NCI-H1436 treated with DMSO at 0.1 percent for 48 hours (cell line): ENCODE measurements at regions not wholly inside any gene's neighbourhood (a gene's known extent, or its start where the extent isn't known, plus 50 kb on each side); places are given as distances from the start of the nearest gene placed in this dataset.

ENCODE experiments used
- DNase-seq: peaks from one replicate; lab custom pipeline; 2025; lab: John Stamatoyannopoulos, UW

GRCh38 chr14:27945512-27945911, 821.1 kb upstream of the FOXG1 start:
- no peak for DNase-seq

GRCh38 chr14:27958757-27959156, 807.8 kb upstream of the FOXG1 start:
- no peak for DNase-seq

GRCh38 chr14:27995691-27996090, 770.9 kb upstream of the FOXG1 start:
- peak; percentile 98 for DNase-seq

GRCh38 chr14:28001002-28001401, 765.6 kb upstream of the FOXG1 start:
- DNase-seq = no peak

GRCh38 chr14:28012629-28013415, 753.8 kb upstream of the FOXG1 start:
- no peak for DNase-seq

DNA sequence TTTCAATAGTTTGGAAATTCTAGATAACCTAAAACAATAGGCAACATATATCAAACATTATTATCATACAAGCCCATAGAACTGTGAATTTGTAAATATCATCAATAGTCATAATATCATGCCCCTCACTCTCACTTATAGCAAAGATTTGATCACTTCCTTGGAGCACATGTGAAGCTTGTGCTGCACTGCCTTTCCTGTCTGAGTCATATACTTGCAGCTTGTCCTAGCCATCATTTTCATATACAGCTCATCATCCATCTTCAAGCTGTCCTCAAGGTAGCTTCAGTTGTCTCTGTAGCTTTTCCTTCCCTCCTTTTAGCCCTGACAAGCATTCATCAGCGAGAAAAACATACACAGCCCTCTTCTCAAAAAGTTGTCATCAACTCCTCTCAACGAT, 746.5 kb upstream of the FOXG1 start:
- no peak for DNase-seq

DNA sequence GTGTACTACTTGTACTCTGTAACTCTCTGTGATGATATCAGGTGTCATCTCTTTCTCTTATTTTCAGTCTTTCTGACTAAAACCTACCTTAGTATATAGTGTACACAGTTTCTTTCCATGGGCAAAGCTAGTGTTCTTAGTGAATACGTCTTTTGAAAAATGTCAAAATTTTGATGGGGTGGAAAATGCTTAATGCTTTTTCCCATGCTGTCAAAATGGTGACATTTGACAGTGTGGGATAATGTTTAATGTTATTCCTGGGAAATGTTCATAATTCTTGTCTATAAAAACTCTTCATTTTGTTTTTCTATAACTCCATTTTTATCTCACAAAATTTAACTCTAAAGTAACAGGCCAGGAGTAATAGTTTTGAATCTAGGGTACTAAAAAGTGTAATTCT, 742.7 kb upstream of the FOXG1 start:
- DNase-seq = no peak

DNA sequence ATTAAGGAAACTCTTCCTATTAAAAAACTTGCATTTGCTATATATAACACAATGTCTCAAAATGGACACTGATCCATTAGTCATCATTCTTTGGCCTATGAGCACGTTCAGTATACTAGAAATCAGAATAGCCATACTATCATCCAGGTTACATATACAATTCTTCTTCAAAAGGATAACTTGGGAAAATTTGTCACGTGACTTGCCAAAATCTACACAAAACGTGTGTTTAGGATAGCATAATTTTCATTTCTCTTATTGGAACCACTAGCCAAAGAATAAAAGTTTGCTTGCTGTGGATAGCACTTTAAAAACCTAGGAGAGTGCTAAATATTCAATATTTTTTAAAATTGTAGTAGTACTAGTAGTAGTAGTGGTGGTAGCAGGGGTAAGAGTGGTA, 714.3 kb upstream of the FOXG1 start:
- no peak for DNase-seq

- DNase-seq = no peak
Observed at GRCh38 chr14:28055008-28055407, 711.6 kb upstream of the FOXG1 start.

GRCh38 chr14:28057359-28058296, 709.0 kb upstream of the FOXG1 start:
- peak; percentile 30 for DNase-seq

DNA sequence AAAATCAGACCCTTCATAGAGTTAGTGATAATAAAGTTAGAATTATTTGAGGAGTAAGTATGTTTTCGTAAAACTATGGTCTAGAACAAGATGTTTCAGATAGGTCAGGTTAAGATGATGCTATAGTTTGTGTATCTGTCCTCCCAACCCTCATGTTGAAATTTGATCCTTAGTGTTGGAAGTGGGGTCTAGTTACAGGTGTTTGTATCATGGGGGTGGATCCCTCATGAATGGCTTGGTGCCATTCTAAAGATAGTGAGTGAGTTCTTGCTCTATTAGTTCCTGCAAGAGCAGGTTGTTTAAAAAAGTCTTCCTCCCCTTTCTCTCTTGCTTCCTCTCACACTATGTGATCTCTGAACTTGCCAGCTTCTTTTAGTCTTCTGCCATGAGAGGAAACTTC, 707.3 kb upstream of the FOXG1 start:
- peak; percentile 21 for DNase-seq

DNA sequence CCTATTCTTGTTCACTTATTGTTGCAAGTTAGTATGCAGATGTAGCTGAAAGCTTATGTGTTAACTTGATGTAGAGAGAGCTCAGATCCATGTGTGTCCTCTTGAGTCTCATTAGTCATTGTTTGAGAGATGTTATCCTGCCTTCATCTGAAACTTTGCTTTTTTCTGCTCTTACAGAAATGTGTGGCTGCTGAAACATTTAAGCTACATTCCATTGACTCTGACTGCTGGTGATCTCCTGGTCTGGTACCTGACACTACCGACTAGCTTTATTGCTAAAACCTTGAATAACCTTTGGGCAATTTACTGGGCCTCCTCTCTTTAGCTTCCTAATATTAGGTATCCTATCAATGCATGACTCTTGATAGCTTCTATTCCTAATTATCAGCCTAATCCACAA, 705.6 kb upstream of the FOXG1 start:
- DNase-seq = no peak

- DNase-seq = no peak
Observed at GRCh38 chr14:28077021-28077420, 689.6 kb upstream of the FOXG1 start.

DNA sequence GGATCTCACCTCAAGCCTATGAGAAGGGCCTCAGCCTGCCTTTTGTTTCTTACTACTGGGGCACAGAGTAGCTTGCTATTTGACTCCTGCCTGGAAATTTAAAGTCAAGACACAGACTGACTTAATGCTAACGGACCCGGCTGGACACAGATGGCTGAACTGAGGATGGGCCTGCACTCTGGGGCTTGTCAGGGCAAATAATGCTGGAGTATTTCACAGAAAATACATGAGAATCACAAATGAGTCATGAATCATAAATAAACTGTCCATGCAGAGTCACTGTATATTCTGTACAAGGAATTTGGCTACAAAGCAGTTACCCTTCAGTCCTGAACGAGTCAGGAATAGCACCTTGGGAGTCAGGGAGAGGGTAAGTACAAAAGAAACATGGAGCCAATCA, 683.2 kb upstream of the FOXG1 start:
- no peak for DNase-seq

DNA sequence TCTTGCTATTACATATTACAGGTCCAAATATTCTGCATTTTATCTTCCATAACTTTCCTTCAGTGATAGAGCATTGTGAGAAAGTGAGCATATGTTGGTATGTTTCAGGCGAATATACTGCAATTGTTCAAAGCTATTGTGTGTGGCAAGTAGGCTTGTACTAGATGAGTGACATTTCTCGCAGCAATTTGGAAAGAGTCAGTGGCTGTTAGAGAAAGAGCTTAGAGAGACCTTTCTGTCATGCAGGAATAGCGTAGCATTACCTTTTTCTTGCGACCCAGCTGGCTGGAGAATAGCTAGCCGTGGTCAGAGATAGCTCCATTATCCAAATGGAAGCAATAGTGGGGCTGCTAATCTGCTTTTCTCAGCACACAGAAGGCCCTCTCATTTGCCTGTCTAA, 678.5 kb upstream of the FOXG1 start:
- peak; percentile 82 for DNase-seq

GRCh38 chr14:28097585-28097984, 669.0 kb upstream of the FOXG1 start:
- DNase-seq = no peak

GRCh38 chr14:28098856-28099255, 667.7 kb upstream of the FOXG1 start:
- DNase-seq = no peak

GRCh38 chr14:28102001-28102400, 664.6 kb upstream of the FOXG1 start:
- DNase-seq = peak; percentile 55

DNA sequence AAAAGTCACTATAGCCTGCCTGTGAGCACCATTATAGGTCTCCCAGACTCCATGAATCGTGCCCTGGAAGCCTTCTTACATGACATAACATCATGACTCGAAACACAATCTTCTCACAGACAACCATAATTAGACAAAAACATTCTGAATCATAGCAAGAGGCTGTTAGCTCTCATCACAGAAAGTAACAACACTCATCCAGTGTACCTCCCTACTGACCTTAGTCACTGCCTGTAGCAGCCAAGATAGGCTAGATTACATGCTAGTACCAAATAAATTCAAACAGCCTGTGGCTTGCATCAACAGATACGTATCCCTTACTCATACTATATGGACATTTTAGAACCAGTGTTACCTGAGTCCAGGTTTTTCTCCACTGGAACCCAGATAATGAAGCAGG, 663.8 kb upstream of the FOXG1 start:
- DNase-seq = peak; percentile 23

- no peak for DNase-seq
Observed at GRCh38 chr14:28113311-28113710, 653.3 kb upstream of the FOXG1 start.

- no peak for DNase-seq
Observed at GRCh38 chr14:28116716-28117115, 649.9 kb upstream of the FOXG1 start.

DNA sequence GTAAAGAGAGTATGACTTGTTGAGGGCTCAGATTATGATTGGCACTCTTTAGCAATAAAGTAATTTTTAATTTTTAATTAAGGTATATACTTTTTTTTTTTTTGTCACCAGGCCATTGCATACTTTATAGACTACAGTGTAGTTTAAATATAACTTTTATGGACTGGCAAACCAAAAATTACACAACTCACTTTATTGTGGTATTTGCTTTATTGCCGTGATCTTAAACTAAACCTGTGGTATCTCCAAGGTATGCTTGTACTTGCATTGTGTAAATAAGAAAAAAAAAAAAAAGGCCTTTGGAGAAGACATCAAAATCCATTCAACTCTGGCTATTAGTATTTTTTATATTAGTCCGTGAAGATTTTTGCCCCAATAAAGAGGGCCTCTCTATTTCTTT, 646.7 kb upstream of the FOXG1 start:
- DNase-seq = no peak

DNA sequence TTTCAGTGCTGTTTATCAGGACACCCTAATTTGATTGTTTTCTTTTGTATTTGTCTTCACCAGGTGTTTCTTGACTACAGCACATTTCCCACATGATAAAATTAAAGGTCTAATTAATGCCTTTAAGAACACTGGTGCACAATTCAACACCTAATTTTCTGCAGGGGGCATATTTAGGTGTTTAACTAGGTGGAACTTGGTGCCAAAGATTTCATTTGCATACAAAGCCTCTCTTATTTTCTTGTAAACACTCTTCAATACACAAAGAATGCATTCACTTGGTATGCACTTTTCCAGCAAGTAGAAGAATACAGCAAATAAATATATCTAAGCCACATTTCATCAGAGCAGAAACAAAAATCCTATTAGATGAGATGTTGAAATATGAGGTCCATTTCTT, 646.2 kb upstream of the FOXG1 start:
- DNase-seq = no peak
